MM.1S (cell line): ENCODE measurements at regions not wholly inside any gene's neighbourhood (a gene's known extent, or its start where the extent isn't known, plus 50 kb on each side); places are given as distances from the start of the nearest gene placed in this dataset.

Experiments
- DNase-seq: peaks from one replicate; pipeline ENCODE4 v3.0.0-alpha.2; 2015
- H2AFZ ChIP-seq: fragments of 300-600 bp; sonication (generic); 2 replicates; pipeline ENCODE4 v1.6.0; 2016; ENCODE audit warnings: antibody characterized with exemption, low read length
- H3F3A ChIP-seq: fragments of 300-600 bp; sonication (generic); 2 replicates; pipeline ENCODE4 v1.6.1; 2016; ENCODE audit warnings: mild to moderate bottlenecking, antibody characterized with exemption, low read length, moderate library complexity, mixed read lengths; ENCODE audit not compliant: insufficient read depth
- H3K27ac ChIP-seq: fragments of 300-600 bp; sonication (generic); 2 replicates; pipeline ENCODE4 v1.5.1; 2016; ENCODE audit warnings: mild to moderate bottlenecking, low read length
- H3K27me3 ChIP-seq: fragments of 300-600 bp; sonication (generic); replicated peaks from 2 replicates; pipeline ENCODE4 v1.6.0; 2016; ENCODE audit warnings: low read length; ENCODE audit not compliant: insufficient read depth
- H3K36me3 ChIP-seq: fragments of 300-600 bp; sonication (generic); replicated peaks from 2 replicates; pipeline ENCODE4 v1.6.1; 2016; ENCODE audit warnings: mild to moderate bottlenecking, low read length, mixed read lengths; ENCODE audit not compliant: insufficient read depth
- H3K4me1 ChIP-seq: fragments of 300-600 bp; sonication (generic); 2 replicates; pipeline ENCODE4 v1.6.1; 2016; ENCODE audit warnings: low read length, mixed read lengths
- H3K4me2 ChIP-seq: fragments of 300-600 bp; sonication (generic); 2 replicates; pipeline ENCODE4 v1.6.0; 2016; ENCODE audit warnings: low read depth, low read length
- H3K4me3 ChIP-seq: fragments of 300-600 bp; sonication (generic); 2 replicates; pipeline ENCODE4 v1.5.1; 2016; ENCODE audit warnings: low read length, mixed read lengths
- H3K79me2 ChIP-seq: fragments of 300-600 bp; sonication (generic); 2 replicates; pipeline ENCODE4 v1.6.1; 2016; ENCODE audit warnings: mixed run types, low read length, mixed read lengths
- H3K9ac ChIP-seq: fragments of 300-600 bp; sonication (generic); 2 replicates; pipeline ENCODE4 v1.6.1; 2016; ENCODE audit warnings: low read length, mixed read lengths
- H3K9me2 ChIP-seq: fragments of 300-600 bp; sonication (generic); replicated peaks from 2 replicates; pipeline ENCODE4 v1.6.1; 2016; ENCODE audit warnings: mild to moderate bottlenecking, low read length, mixed read lengths; ENCODE audit not compliant: insufficient read depth
- H3K9me3 ChIP-seq: fragments of 300-600 bp; sonication (generic); replicated peaks from 2 replicates; pipeline ENCODE4 v1.6.1; 2016; ENCODE audit warnings: mild to moderate bottlenecking, low read length, mixed read lengths; ENCODE audit not compliant: insufficient read depth
- H4K20me1 ChIP-seq: fragments of 300-600 bp; sonication (generic); 2 replicates; pipeline ENCODE4 v1.6.1; 2016; ENCODE audit warnings: mild to moderate bottlenecking, low read length, moderate library complexity, mixed read lengths; ENCODE audit not compliant: insufficient read depth
- CTCF ChIP-seq: fragments of 300-600 bp; sonication (generic); IDR thresholded peaks from 2 replicates; pipeline ENCODE4 v1.5.1; 2016; ENCODE audit warnings: antibody characterized with exemption, low read length, mixed read lengths
- EZH2 ChIP-seq: fragments of 300-600 bp; sonication (generic); optimal IDR thresholded peaks from 2 replicates; pipeline ENCODE3; 2017; ENCODE audit warnings: low read depth, mild to moderate bottlenecking, antibody characterized with exemption, low read length, mixed read lengths
- EZH2phosphoT487 ChIP-seq: fragments of 300-600 bp; sonication (generic); IDR thresholded peaks from 2 replicates; pipeline ENCODE4 v1.6.1; 2018; ENCODE audit warnings: antibody characterized with exemption, low read length

DNA sequence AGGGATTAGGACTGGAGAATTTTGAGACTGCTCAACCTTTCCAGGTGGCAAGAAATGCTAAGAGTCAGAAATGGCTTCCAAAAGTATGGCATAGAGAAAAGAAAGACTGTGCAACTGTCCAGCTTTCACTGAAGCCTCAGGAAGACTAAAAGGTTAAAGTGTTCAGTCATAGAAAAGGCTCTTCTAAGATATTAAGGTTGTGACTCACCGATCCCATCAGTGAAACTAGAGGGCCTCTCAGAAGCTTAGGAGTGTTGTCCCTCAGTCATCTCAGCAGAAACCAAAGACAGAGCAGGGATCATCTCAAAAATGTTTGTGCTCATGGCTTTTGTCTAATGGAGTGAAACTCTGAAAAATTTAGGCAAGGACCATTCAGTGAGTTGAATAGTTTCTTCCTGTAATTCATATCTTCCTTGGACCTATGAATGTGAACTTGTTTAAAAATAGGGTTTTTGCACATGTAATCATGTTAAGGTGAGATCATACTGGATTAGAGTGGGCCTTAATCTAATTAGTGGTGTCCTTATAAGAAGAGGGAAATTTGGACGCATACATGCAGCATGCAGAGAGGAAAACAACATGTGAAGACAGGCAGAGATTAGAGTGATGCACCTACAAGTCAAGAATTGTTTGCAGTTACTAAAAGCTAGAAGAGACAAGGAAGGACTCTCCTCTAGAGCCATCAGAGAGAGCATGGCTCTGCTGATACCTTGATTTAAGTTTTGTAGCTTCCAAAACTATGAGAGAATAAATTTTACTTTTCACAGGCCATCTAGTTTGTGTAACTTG is 71.3 kb downstream of the RPE65 start:
- no peaks in the 10 kb centered on the region for H3K9me3 ChIP-seq
- no peaks in the 10 kb centered on the region for H3K36me3 ChIP-seq
- H3K4me3 ChIP-seq: no peak overlapping the region
- no peaks in the 10 kb centered on the region for H4K20me1 ChIP-seq
- DNase-seq: no peak
- H3K27me3 ChIP-seq: no peaks in the 10 kb centered on the region
- H3K79me2 ChIP-seq: no peaks in the 10 kb centered on the region
- no peak overlapping the region for H3K9ac ChIP-seq
- no peaks in the 10 kb centered on the region for H3K9me2 ChIP-seq
- H3F3A ChIP-seq: no peaks in the 10 kb centered on the region
- H3K4me1 ChIP-seq: 0 out of 2 replicates have a peak, but pooled peaks cover 6% of the 10 kb centered on the region
- no peak for TF ChIP-seq EZH2phosphoT487
- TF ChIP-seq EZH2: no peak
- no peak overlapping the region for H3K4me2 ChIP-seq
- no peak overlapping the region for H3K27ac ChIP-seq
- no peak overlapping the region for H2AFZ ChIP-seq

DNA sequence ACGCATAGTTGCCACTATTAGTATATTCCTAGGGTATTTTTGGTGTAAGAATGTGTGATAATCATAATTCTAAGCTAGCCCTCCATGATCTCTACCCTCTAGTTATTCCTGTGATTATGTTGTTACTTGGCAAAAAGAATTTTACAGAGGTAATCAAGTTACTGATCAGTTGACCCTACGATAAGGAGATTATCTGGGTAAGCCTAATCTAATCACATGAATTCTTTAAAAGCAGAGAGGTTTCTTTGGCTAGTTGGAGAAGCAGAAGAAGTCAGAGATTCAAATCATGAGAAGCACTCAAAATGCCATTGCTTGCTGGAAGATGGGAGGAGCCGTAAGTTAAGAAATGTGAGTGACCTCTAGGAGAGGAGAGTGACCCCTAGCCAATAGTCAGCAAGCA is 72.7 kb downstream of the RPE65 start:
- H3K4me1 ChIP-seq: 0 out of 2 replicates have a peak, but pooled peaks cover 6% of the 10 kb centered on the region
- H3K4me3 ChIP-seq: no peak overlapping the region
- no peaks in the 10 kb centered on the region for H3F3A ChIP-seq
- DNase-seq: no peak
- no peaks in the 10 kb centered on the region for H4K20me1 ChIP-seq
- TF ChIP-seq EZH2: no peak
- no peak for TF ChIP-seq CTCF
- no peak for TF ChIP-seq EZH2phosphoT487
- H3K79me2 ChIP-seq: no peaks in the 10 kb centered on the region
- no peak overlapping the region for H2AFZ ChIP-seq
- no peak overlapping the region for H3K27ac ChIP-seq
- H3K4me2 ChIP-seq: no peak overlapping the region
- H3K36me3 ChIP-seq: no peaks in the 10 kb centered on the region
- H3K27me3 ChIP-seq: no peaks in the 10 kb centered on the region
- no peak overlapping the region for H3K9ac ChIP-seq
- H3K9me2 ChIP-seq: no peaks in the 10 kb centered on the region
- H3K9me3 ChIP-seq: no peaks in the 10 kb centered on the region

GRCh38 chr1:68376441-68376840 is 73.3 kb downstream of the RPE65 start:
- Histone ChIP-seq H3K4me1 (0 out of 2 replicates have a peak, but pooled peaks cover 6% of the 10 kb centered on the region), H3K4me3 (no peak overlapping the region), H3K9me3 (no peaks in the 10 kb centered on the region), H3K27me3 (no peaks in the 10 kb centered on the region), H2AFZ (no peak overlapping the region), H3F3A (no peaks in the 10 kb centered on the region), H3K27ac (no peak overlapping the region), H3K79me2 (no peaks in the 10 kb centered on the region), H3K36me3 (no peaks in the 10 kb centered on the region), H3K4me2 (no peak overlapping the region), H3K9ac (no peak overlapping the region), H4K20me1 (no peaks in the 10 kb centered on the region), H3K9me2 (no peaks in the 10 kb centered on the region)
- TF ChIP-seq EZH2phosphoT487: no peak
- no peak for TF ChIP-seq CTCF
- no peak for TF ChIP-seq EZH2
- no peak for DNase-seq

- TF ChIP-seq EZH2phosphoT487: no peak
- no peak for TF ChIP-seq EZH2
- TF ChIP-seq CTCF: no peak
- Histone ChIP-seq H3K79me2 (no peaks in the 10 kb centered on the region), H3K4me1 (0 out of 2 replicates have a peak, but pooled peaks cover 6% of the 10 kb centered on the region), H3K9ac (no peak overlapping the region), H3K36me3 (no peaks in the 10 kb centered on the region), H3F3A (no peaks in the 10 kb centered on the region), H3K9me3 (no peaks in the 10 kb centered on the region), H2AFZ (no peak overlapping the region), H3K4me3 (no peak overlapping the region), H3K9me2 (no peaks in the 10 kb centered on the region), H3K27me3 (no peaks in the 10 kb centered on the region), H4K20me1 (no peaks in the 10 kb centered on the region), H3K27ac (no peak overlapping the region), H3K4me2 (no peak overlapping the region)
- no peak for DNase-seq
These were observed 73.8 kb downstream of the RPE65 start for GRCh38 chr1:68375919-68376318.
